GM12892 (cell line): ENCODE measurements at regions not wholly inside any gene's neighbourhood (a gene's known extent, or its start where the extent isn't known, plus 50 kb on each side); places are given as distances from the start of the nearest gene placed in this dataset.

Experiments
- DNase-seq: peaks from one replicate; pipeline ENCODE4 v3.0.0; 2011; ENCODE audit not compliant: insufficient read length
- FAIRE-seq: peaks from 2 replicates; lab custom pipeline; 2011; peaks lifted over from hg19 to GRCh38; lab: Jason Lieb, UNC
- POLR2A ChIP-seq: IDR thresholded peaks from 2 replicates; pipeline ENCODE4 v1.6.1; 2011; ENCODE audit warnings: low read depth, low read length, control low read depth
- POLR2AphosphoS5 ChIP-seq: IDR thresholded peaks from 2 replicates; pipeline ENCODE4 v1.6.1; 2011; ENCODE audit warnings: low read depth, low read length, control low read depth
- TAF1 ChIP-seq: IDR thresholded peaks from 2 replicates; pipeline ENCODE4 v1.6.1; 2011; ENCODE audit warnings: low read depth, mild to moderate bottlenecking, control low read depth, low read length, borderline replicate concordance

GRCh38 chr2:51706220-51706619, 674.3 kb upstream of the NRXN1 start:
- TF ChIP-seq POLR2AphosphoS5 (no peak), POLR2A (no peak), TAF1 (no peak)
- DNase-seq (no peak), FAIRE-seq (no peak)

- no peak for TF ChIP-seq POLR2AphosphoS5
- TF ChIP-seq POLR2A = no peak
- no peak for TF ChIP-seq TAF1
- DNase-seq (no peak), FAIRE-seq (no peak)
Measured at GRCh38 chr2:51705417-51705816, 673.5 kb upstream of the NRXN1 start.

- FAIRE-seq (no peak), DNase-seq (no peak)
- TF ChIP-seq POLR2AphosphoS5 (no peak), POLR2A (no peak), TAF1 (no peak)
Measured at GRCh38 chr2:51698021-51698420, 666.1 kb upstream of the NRXN1 start.

GRCh38 chr2:51697095-51697494, 665.2 kb upstream of the NRXN1 start:
- FAIRE-seq (no peak), DNase-seq (no peak)
- TF ChIP-seq TAF1 (no peak), POLR2A (no peak), POLR2AphosphoS5 (no peak)

GRCh38 chr2:51695531-51695930, 663.6 kb upstream of the NRXN1 start:
- FAIRE-seq = no peak

GRCh38 chr2:51693640-51694039, 661.7 kb upstream of the NRXN1 start:
- FAIRE-seq (no peak), DNase-seq (no peak)
- no peak for TF ChIP-seq POLR2AphosphoS5
- no peak for TF ChIP-seq POLR2A
- no peak for TF ChIP-seq TAF1

More at GRCh38 chr2:51695531-51695930, 663.6 kb upstream of the NRXN1 start:
- no peak for TF ChIP-seq TAF1
- no peak for TF ChIP-seq POLR2AphosphoS5
- no peak for TF ChIP-seq POLR2A
- DNase-seq = no peak

- TF ChIP-seq TAF1 (no peak), POLR2A (no peak), POLR2AphosphoS5 (no peak)
- DNase-seq (no peak), FAIRE-seq (no peak)
Measured at GRCh38 chr2:51681854-51682253, 649.9 kb upstream of the NRXN1 start.

- DNase-seq (no peak), FAIRE-seq (no peak)
- no peak for TF ChIP-seq POLR2A
- no peak for TF ChIP-seq TAF1
- no peak for TF ChIP-seq POLR2AphosphoS5
Measured at GRCh38 chr2:51673628-51674027, 641.7 kb upstream of the NRXN1 start.

GRCh38 chr2:51667679-51668078, 635.7 kb upstream of the NRXN1 start:
- no peak for DNase-seq
- no peak for FAIRE-seq
- TF ChIP-seq TAF1 (no peak), POLR2AphosphoS5 (no peak), POLR2A (no peak)

GRCh38 chr2:51662187-51662586, 630.3 kb upstream of the NRXN1 start:
- DNase-seq (no peak), FAIRE-seq (no peak)
- TF ChIP-seq POLR2AphosphoS5 = no peak
- TF ChIP-seq POLR2A = no peak
- no peak for TF ChIP-seq TAF1

GRCh38 chr2:51657849-51658248, 625.9 kb upstream of the NRXN1 start:
- FAIRE-seq (no peak), DNase-seq (no peak)
- TF ChIP-seq POLR2AphosphoS5 = no peak
- TF ChIP-seq POLR2A = no peak
- TF ChIP-seq TAF1 = no peak

GRCh38 chr2:51650769-51651168, 618.8 kb upstream of the NRXN1 start:
- TF ChIP-seq POLR2AphosphoS5 (no peak), POLR2A (no peak), TAF1 (no peak)
- DNase-seq (no peak), FAIRE-seq (no peak)

GRCh38 chr2:51649366-51649765, 617.4 kb upstream of the NRXN1 start:
- DNase-seq = no peak
- FAIRE-seq = no peak
- TF ChIP-seq TAF1 (no peak), POLR2A (no peak), POLR2AphosphoS5 (no peak)
